Neural cell (in vitro differentiated cells): ENCODE measurements at regions not wholly inside any gene's neighbourhood (a gene's known extent, or its start where the extent isn't known, plus 50 kb on each side); places are given as distances from the start of the nearest gene placed in this dataset.

Experiments
- CTCF ChIP-seq: fragments of 450-650 bp; IDR thresholded peaks from 2 replicates; pipeline ENCODE4 v1.5.1; 2014; ENCODE audit warnings: antibody characterized with exemption, mild to moderate bottlenecking, moderate library complexity; ENCODE audit not compliant: poor library complexity, severe bottlenecking
- EZH2 ChIP-seq: fragments of 200-600, 300-800 bp; shearing (Covaris generic), sonication (generic); IDR thresholded peaks from 2 replicates; pipeline ENCODE4 v1.6.1; 2014; ENCODE audit warnings: antibody characterized with exemption, low read length, borderline replicate concordance, mild to moderate bottlenecking; ENCODE audit not compliant: insufficient read depth, poor library complexity, severe bottlenecking
- POLR2AphosphoS5 ChIP-seq: IDR thresholded peaks from 2 replicates; pipeline ENCODE4 v1.6.1; 2012
- RAD21 ChIP-seq: fragments of 450-650 bp; conservative IDR thresholded peaks from 2 replicates; pipeline ENCODE4 v1.6.1; 2014; ENCODE audit warnings: antibody characterized with exemption, mild to moderate bottlenecking, moderate library complexity

GRCh38 chr11:29009426-29009825, 901.2 kb downstream of the METTL15 start:
- TF ChIP-seq CTCF = no peak
- TF ChIP-seq RAD21 = no peak
- TF ChIP-seq POLR2AphosphoS5 = no peak
- TF ChIP-seq EZH2 = no peak
